Fibroblast of lung (primary cell): ENCODE measurements at regions not wholly inside any gene's neighbourhood (a gene's known extent, or its start where the extent isn't known, plus 50 kb on each side); places are given as distances from the start of the nearest gene placed in this dataset.

Source experiments
- DNase-seq, 2 donors: peaks; one replicate each; pipeline versions ENCODE4 v3.0.0 to v3.0.0-alpha.2; 2010; ENCODE audit warnings: low read depth in 2 of 2
- H2AFZ ChIP-seq: 2 replicates; pipeline ENCODE4 v1.5.1; 2012; ENCODE audit warnings: low read length, control low read depth, inconsistent platforms
- H3K27ac ChIP-seq: 2 replicates; pipeline ENCODE4 v1.5.1; 2011; ENCODE audit warnings: low read length, control low read depth; ENCODE audit not compliant: insufficient read depth
- H3K27me3 ChIP-seq: 2 replicates; pipeline ENCODE4 v1.5.1; 2011; ENCODE audit warnings: mild to moderate bottlenecking, low read length; ENCODE audit not compliant: control insufficient read depth, insufficient read depth
- H3K36me3 ChIP-seq: 2 replicates; pipeline ENCODE4 v1.5.1; 2011; ENCODE audit warnings: low read length; ENCODE audit not compliant: control insufficient read depth, insufficient read depth
- H3K4me1 ChIP-seq: 2 replicates; pipeline ENCODE4 v1.5.1; 2011; ENCODE audit warnings: low read length; ENCODE audit not compliant: control insufficient read depth, insufficient read depth; ENCODE audit errors: extremely low read depth
- H3K4me2 ChIP-seq: 2 replicates; pipeline ENCODE4 v1.5.1; 2011; ENCODE audit warnings: low read length, control low read depth; ENCODE audit not compliant: insufficient read depth; ENCODE audit errors: extremely low read depth
- H3K4me3 ChIP-seq, 4 experiments: fragments of 200-600 bp in 1 of 4; sonication (generic) in 1 of 4; replicated peaks in 1 of 4; 2 replicates each; pipeline ENCODE4 v1.5.1; 2011 to 2016; ENCODE audit warnings: low read length in 4 of 4, low read depth in 3 of 4, mild to moderate bottlenecking in 3 of 4, control low read depth in 2 of 4, inconsistent platforms in 1 of 4, mixed read lengths in 1 of 4; ENCODE audit not compliant: insufficient read depth in 1 of 4; ENCODE audit errors: control extremely low read depth in 1 of 4
- H3K79me2 ChIP-seq: 2 replicates; pipeline ENCODE4 v1.5.1; 2012; ENCODE audit warnings: mild to moderate bottlenecking, low read length, inconsistent platforms; ENCODE audit not compliant: control insufficient read depth, insufficient read depth
- H3K9ac ChIP-seq: 2 replicates; pipeline ENCODE4 v1.5.1; 2011; ENCODE audit warnings: mild to moderate bottlenecking, low read length, control low read depth; ENCODE audit not compliant: insufficient read depth
- H3K9me3 ChIP-seq: 2 replicates; pipeline ENCODE4 v1.5.1; 2012; ENCODE audit warnings: low read depth, low read length; ENCODE audit not compliant: control insufficient read depth, insufficient read depth
- H4K20me1 ChIP-seq: 2 replicates; pipeline ENCODE4 v1.5.1; 2011; ENCODE audit warnings: low read length; ENCODE audit not compliant: control insufficient read depth, insufficient read depth; ENCODE audit errors: extremely low read depth
- CTCF ChIP-seq, 2 donors: IDR thresholded peaks in 1 of 2; conservative IDR thresholded peaks in 1 of 2; 1 replicate in 1 of 2; 2 replicates in 1 of 2; pipeline ENCODE4 v1.5.1; 2011 to 2012; ENCODE audit warnings: low read length in 2 of 2, control low read depth in 1 of 2, inconsistent platforms in 1 of 2, low read depth in 1 of 2, mild to moderate bottlenecking in 1 of 2
- EZH2 ChIP-seq: IDR thresholded peaks from 2 replicates; pipeline ENCODE4 v1.5.1; 2012; ENCODE audit warnings: low read length, control low read depth, mild to moderate bottlenecking; ENCODE audit errors: missing control alignments

- Histone ChIP-seq H3K4me1 (no peaks in the 10 kb centered on the region), H3K9ac (no peak overlapping the region), H3K79me2 (no peaks in the 10 kb centered on the region), H2AFZ (no peak overlapping the region), H3K36me3 (no peaks in the 10 kb centered on the region), H3K27ac (no peak overlapping the region), H3K4me2 (no peak overlapping the region), H4K20me1 (no peaks in the 10 kb centered on the region), H3K4me3 (no peak overlapping the region), H3K9me3 (no peaks in the 10 kb centered on the region), H3K27me3 (no peaks in the 10 kb centered on the region)
- no peak for DNase-seq
- TF ChIP-seq EZH2 (no peak), CTCF (conservative IDR thresholded peaks at IDR 0.05 in 1 of 2, IDR thresholded peaks at IDR 0.05 in 1 of 2; ENCODE audit: low read depth in 1 of 2, low read length in 2 of 2) (no peak)
Observed at GRCh38 chr11:71363721-71364120, 84.5 kb downstream of the DHCR7 start.

- DNase-seq = no peak
- Histone ChIP-seq H3K4me2 (no peak overlapping the region), H3K79me2 (no peaks in the 10 kb centered on the region)
Observed at GRCh38 chr11:71358963-71359567, 89.1 kb downstream of the DHCR7 start.

GRCh38 chr11:71358122-71358728 lies 90.0 kb downstream of the DHCR7 start:
- H3K36me3 ChIP-seq = no peaks in the 10 kb centered on the region
- no peak overlapping the region for H3K4me3 ChIP-seq
- no peaks in the 10 kb centered on the region for H3K4me1 ChIP-seq
- no peaks in the 10 kb centered on the region for H3K79me2 ChIP-seq
- no peak for DNase-seq
- no peaks in the 10 kb centered on the region for H4K20me1 ChIP-seq
- no peak overlapping the region for H3K9ac ChIP-seq
- TF ChIP-seq EZH2 (no peak), CTCF (conservative IDR thresholded peaks at IDR 0.05 in 1 of 2, IDR thresholded peaks at IDR 0.05 in 1 of 2; ENCODE audit: low read depth in 1 of 2, low read length in 2 of 2) (no peak)
- no peak overlapping the region for H2AFZ ChIP-seq
- H3K27me3 ChIP-seq = no peaks in the 10 kb centered on the region
- no peak overlapping the region for H3K27ac ChIP-seq
- no peaks in the 10 kb centered on the region for H3K9me3 ChIP-seq
- no peak overlapping the region for H3K4me2 ChIP-seq

More at GRCh38 chr11:71358963-71359567, 89.1 kb downstream of the DHCR7 start:
- Histone ChIP-seq H3K9ac (no peak overlapping the region), H3K9me3 (no peaks in the 10 kb centered on the region), H4K20me1 (no peaks in the 10 kb centered on the region), H3K4me3 (no peak overlapping the region), H3K27ac (no peak overlapping the region), H3K4me1 (no peaks in the 10 kb centered on the region), H3K36me3 (no peaks in the 10 kb centered on the region), H3K27me3 (no peaks in the 10 kb centered on the region), H2AFZ (no peak overlapping the region)
- TF ChIP-seq EZH2 = no peak
- TF ChIP-seq CTCF (conservative IDR thresholded peaks at IDR 0.05 in 1 of 2, IDR thresholded peaks at IDR 0.05 in 1 of 2; ENCODE audit: low read depth in 1 of 2, low read length in 2 of 2) = no peak
